ENCODE measurements at regions not wholly inside any gene's neighbourhood (a gene's known extent, or its start where the extent isn't known, plus 50 kb on each side); places are given as distances from the start of the nearest gene placed in this dataset.

GRCh38 chr3:145971186-145971585, 189.8 kb downstream of the PLOD2 start:
- H3K4me3 ChIP-seq (ENCODE audit: low read depth, low read length) = no peak overlapping the region
- TF ChIP-seq, protein P1, sequence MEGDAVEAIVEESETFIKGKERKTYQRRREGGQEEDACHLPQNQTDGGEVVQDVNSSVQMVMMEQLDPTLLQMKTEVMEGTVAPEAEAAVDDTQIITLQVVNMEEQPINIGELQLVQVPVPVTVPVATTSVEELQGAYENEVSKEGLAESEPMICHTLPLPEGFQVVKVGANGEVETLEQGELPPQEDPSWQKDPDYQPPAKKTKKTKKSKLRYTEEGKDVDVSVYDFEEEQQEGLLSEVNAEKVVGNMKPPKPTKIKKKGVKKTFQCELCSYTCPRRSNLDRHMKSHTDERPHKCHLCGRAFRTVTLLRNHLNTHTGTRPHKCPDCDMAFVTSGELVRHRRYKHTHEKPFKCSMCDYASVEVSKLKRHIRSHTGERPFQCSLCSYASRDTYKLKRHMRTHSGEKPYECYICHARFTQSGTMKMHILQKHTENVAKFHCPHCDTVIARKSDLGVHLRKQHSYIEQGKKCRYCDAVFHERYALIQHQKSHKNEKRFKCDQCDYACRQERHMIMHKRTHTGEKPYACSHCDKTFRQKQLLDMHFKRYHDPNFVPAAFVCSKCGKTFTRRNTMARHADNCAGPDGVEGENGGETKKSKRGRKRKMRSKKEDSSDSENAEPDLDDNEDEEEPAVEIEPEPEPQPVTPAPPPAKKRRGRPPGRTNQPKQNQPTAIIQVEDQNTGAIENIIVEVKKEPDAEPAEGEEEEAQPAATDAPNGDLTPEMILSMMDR (IDR thresholded peaks at IDR 0.05; ENCODE audit: insufficient read depth, low read length, missing control alignments) = no peak
- no peak for DNase-seq (ENCODE audit: low read depth, low spot score)
- CTCF ChIA-PET = no interaction called here
- POLR2A ChIA-PET = no interaction called here

DNA sequence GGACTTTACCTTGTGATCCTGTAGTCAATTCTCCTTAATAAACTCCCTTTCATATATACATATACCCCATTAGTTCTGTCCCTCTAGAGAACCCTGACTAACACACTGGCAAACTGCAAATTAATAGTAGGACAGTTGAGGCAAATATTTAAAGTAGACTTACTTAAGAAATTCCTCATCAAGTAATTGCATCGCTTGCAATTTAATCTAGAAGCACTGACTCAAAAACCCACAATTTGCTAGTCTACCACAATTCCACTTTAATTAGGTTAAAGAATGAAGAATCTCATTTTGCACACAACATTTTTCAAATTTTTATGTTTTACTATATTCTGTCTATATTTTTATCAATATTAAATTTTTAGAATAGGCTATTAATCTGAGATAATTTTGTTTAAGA, 188.1 kb downstream of the PLOD2 start:
- CTCF ChIA-PET = no interaction called here
- no peak for DNase-seq (ENCODE audit: low read depth, low spot score)
- TF ChIP-seq, protein P1 (IDR thresholded peaks at IDR 0.05; ENCODE audit: insufficient read depth, low read length, missing control alignments) = no peak
- POLR2A ChIA-PET = no interaction called here
- no peak overlapping the region for H3K4me3 ChIP-seq (ENCODE audit: low read depth, low read length)

DNA sequence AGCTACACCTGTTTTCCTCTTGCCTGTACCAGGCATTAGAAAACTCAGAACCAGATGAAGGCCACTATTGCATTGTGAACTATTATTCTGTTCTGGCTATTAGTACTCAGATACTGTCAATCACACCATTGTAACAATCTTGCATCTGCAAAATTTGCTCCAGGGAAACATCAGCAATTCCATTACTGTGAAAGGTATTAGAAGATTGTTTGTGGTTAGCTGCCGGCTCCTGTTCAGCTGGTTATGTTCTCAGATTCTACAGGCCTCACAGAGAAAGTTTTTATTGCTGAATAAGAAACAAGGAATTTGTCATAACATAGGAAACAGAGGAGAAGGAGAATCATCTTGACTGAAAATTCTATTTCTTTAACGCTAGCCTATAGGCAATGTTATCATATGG, 179.9 kb downstream of the PLOD2 start:
- peak; percentile 9 for DNase-seq (ENCODE audit: low read depth, low spot score)
- ChIA-PET POLR2A (no interaction called here), CTCF (interaction anchor here (1.1 kb wide), 1 partner anchor 8 kb away, joined by 3 read pairs; no protein-coding TSS in a partner anchor)
- H3K4me3 ChIP-seq (ENCODE audit: low read depth, low read length) = no peak overlapping the region
- TF ChIP-seq, protein P1 (IDR thresholded peaks at IDR 0.05; ENCODE audit: insufficient read depth, low read length, missing control alignments) = no peak

DNA sequence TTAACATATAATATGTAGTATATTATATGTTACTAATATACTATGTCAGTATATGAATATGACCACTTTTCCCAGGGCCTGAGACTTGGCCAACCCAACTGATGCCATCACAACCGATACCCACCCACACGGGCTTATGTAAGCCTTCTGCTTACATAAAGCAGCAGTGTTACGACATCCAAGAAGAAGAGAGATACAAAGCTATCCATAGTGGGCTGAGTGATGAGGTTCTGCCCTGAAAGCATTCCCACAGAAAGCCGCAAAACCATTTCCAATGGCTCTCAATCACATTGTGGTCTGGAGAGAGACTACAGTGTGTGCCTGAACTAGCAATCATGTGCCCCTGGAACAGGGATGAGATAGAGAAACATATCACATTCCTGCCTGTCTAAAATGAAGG, 177.9 kb downstream of the PLOD2 start:
- H3K4me3 ChIP-seq (ENCODE audit: low read depth, low read length) = no peak overlapping the region
- CTCF ChIA-PET = no interaction called here
- TF ChIP-seq, protein P1 (IDR thresholded peaks at IDR 0.05; ENCODE audit: insufficient read depth, low read length, missing control alignments) = no peak
- POLR2A ChIA-PET = no interaction called here
- no peak for DNase-seq (ENCODE audit: low read depth, low spot score)

All from AG04449 (cell line).